PC-9 (cell line): ENCODE measurements at regions not wholly inside any gene's neighbourhood (a gene's known extent, or its start where the extent isn't known, plus 50 kb on each side); places are given as distances from the start of the nearest gene placed in this dataset.

Source experiments
- CTCF ChIP-seq: fragments of 200-600 bp; sonication (generic); conservative IDR thresholded peaks from 2 replicates; pipeline ENCODE4 v1.6.1; 2017; ENCODE audit warnings: mixed run types, antibody characterized with exemption, mild to moderate bottlenecking, moderate library complexity
- EZH2 ChIP-seq: fragments of 200-600 bp; sonication (generic); IDR thresholded peaks from 2 replicates; pipeline ENCODE4 v1.8.0; 2017; ENCODE audit warnings: antibody characterized with exemption, low read depth

- TF ChIP-seq CTCF (no peak), EZH2 (no peak)
Observed at GRCh38 chr2:181755181-181755580, 74.9 kb upstream of the NEUROD1 start.
